Endothelial cell of umbilical vein (primary cell): ENCODE measurements at regions not wholly inside any gene's neighbourhood (a gene's known extent, or its start where the extent isn't known, plus 50 kb on each side); places are given as distances from the start of the nearest gene placed in this dataset.

Experiments used
- BruUV-seq: library from RNA; stranded (reverse); fragments of 400-500 nt; replicated peaks from 2 replicates; lab custom pipeline; 2021; lab: Mats Ljungman, UMichigan
- CTCF ChIA-PET: fragments of 300-600, 350-600 bp; sonication (Branson Sonifier 250); formaldehyde crosslinking; loops from one replicate; lab custom pipeline; 2021; ENCODE audit warnings: antibody characterized with exemption, inconsistent platforms; lab: Charles Lee
- POLR2A ChIA-PET: fragments of 300-600, 350-600 bp; sonication (Branson Sonifier 250); formaldehyde crosslinking; loops from one replicate; lab custom pipeline; 2021; ENCODE audit warnings: antibody characterized with exemption, inconsistent platforms; lab: Charles Lee
- DNase-seq: peaks from one replicate; pipeline ENCODE4 v3.0.0-alpha.2; 2011; ENCODE audit warnings: low read depth, low spot score
- FAIRE-seq: peaks from 2 replicates; lab custom pipeline; 2011; peaks lifted over from hg19 to GRCh38; lab: Jason Lieb, UNC
- H2AFZ ChIP-seq: 2 replicates; pipeline ENCODE4 v1.6.0; 2012; ENCODE audit warnings: low read depth, low read length, control low read depth, inconsistent platforms
- H3K27ac ChIP-seq: 2 replicates; pipeline ENCODE4 v1.5.1; 2011; ENCODE audit warnings: low read depth, mild to moderate bottlenecking, control low read depth, low read length, moderate library complexity; ENCODE audit not compliant: insufficient read depth
- H3K27me3 ChIP-seq, 2 experiments: 2 replicates each; pipeline versions ENCODE4 v1.6.0 to v1.6.1; 2011; ENCODE audit warnings: low read length in 2 of 2, mixed read lengths in 1 of 2; ENCODE audit not compliant: control insufficient read depth in 2 of 2, insufficient read depth in 2 of 2
- H3K36me3 ChIP-seq, 2 experiments: 2 replicates in 1 of 2; 3 replicates in 1 of 2; pipeline ENCODE4 v1.5.1; 2011; ENCODE audit warnings: low read length in 2 of 2, mild to moderate bottlenecking in 1 of 2, moderate library complexity in 1 of 2; ENCODE audit not compliant: control insufficient read depth in 2 of 2, insufficient read depth in 2 of 2; ENCODE audit errors: extremely low read depth in 1 of 2
- H3K4me1 ChIP-seq: 3 replicates; pipeline ENCODE4 v1.5.1; 2011; ENCODE audit warnings: mild to moderate bottlenecking, low read length; ENCODE audit not compliant: control insufficient read depth, insufficient read depth; ENCODE audit errors: extremely low read depth
- H3K4me2 ChIP-seq: 2 replicates; pipeline ENCODE4 v1.6.1; 2011; ENCODE audit warnings: low read length, control low read depth, mixed read lengths; ENCODE audit not compliant: insufficient read depth
- H3K4me3 ChIP-seq, 3 experiments: fragments of 200-600 bp in 1 of 3; sonication (generic), shearing (Covaris generic) in 1 of 3; replicated peaks in 1 of 3; 2 replicates each; pipeline ENCODE4 v1.5.1; 2011 to 2016; ENCODE audit warnings: control low read depth in 3 of 3, low read length in 3 of 3, mild to moderate bottlenecking in 2 of 3, inconsistent platforms in 1 of 3, low read depth in 1 of 3, moderate library complexity in 1 of 3; ENCODE audit not compliant: insufficient read depth in 1 of 3
- H3K79me2 ChIP-seq: 2 replicates; pipeline ENCODE4 v1.6.0; 2012; ENCODE audit warnings: low read length, inconsistent platforms; ENCODE audit not compliant: control insufficient read depth, insufficient read depth
- H3K9ac ChIP-seq: replicated peaks from 2 replicates; pipeline ENCODE3; 2011; ENCODE audit warnings: low read length, control low read depth; ENCODE audit not compliant: insufficient read depth; ENCODE audit errors: extremely low read depth
- H3K9me1 ChIP-seq: replicated peaks from 3 replicates; pipeline ENCODE4 v1.6.0; 2011; ENCODE audit warnings: mild to moderate bottlenecking, low read length; ENCODE audit not compliant: control insufficient read depth, insufficient read depth; ENCODE audit errors: extremely low read depth
- H3K9me3 ChIP-seq: replicated peaks from 2 replicates; pipeline ENCODE4 v1.5.1; 2012; ENCODE audit warnings: low read length, inconsistent platforms; ENCODE audit not compliant: control insufficient read depth, insufficient read depth
- H4K20me1 ChIP-seq: replicated peaks from 2 replicates; pipeline ENCODE3; 2011; ENCODE audit warnings: mild to moderate bottlenecking, low read length; ENCODE audit not compliant: control insufficient read depth, insufficient read depth; ENCODE audit errors: extremely low read depth
- CTCF ChIP-seq, 2 donors: IDR thresholded peaks; 1 replicate in 1 of 2; 2 replicates in 1 of 2; pipeline ENCODE4 v1.5.1; 2011; ENCODE audit warnings: low read length in 2 of 2, mild to moderate bottlenecking in 2 of 2, moderate library complexity in 2 of 2, control low read depth in 1 of 2, inconsistent platforms in 1 of 2, low read depth in 1 of 2; ENCODE audit not compliant: insufficient read depth in 1 of 2; ENCODE audit errors: extremely low read depth in 1 of 2
- EZH2 ChIP-seq: IDR thresholded peaks from 2 replicates; pipeline ENCODE4 v1.6.1; 2012; ENCODE audit warnings: borderline replicate concordance, low read depth, mild to moderate bottlenecking, moderate library complexity, low read length, inconsistent platforms; ENCODE audit not compliant: severe bottlenecking
- FOS ChIP-seq: IDR thresholded peaks from 2 replicates; pipeline ENCODE4 v1.6.1; 2011; ENCODE audit warnings: mild to moderate bottlenecking, low read length, moderate library complexity, borderline replicate concordance; ENCODE audit not compliant: insufficient read depth
- GATA2 ChIP-seq: IDR thresholded peaks from 2 replicates; pipeline ENCODE4 v1.7.0; 2011; ENCODE audit warnings: low read depth, mild to moderate bottlenecking, moderate library complexity, mixed read lengths, low read length; ENCODE audit not compliant: insufficient read length, insufficient read depth
- JUN ChIP-seq: IDR thresholded peaks from 2 replicates; pipeline ENCODE4 v1.6.1; 2011; ENCODE audit warnings: borderline replicate concordance, low read depth; ENCODE audit not compliant: insufficient read length, insufficient read depth
- MAX ChIP-seq: IDR thresholded peaks from 2 replicates; pipeline ENCODE4 v1.6.1; 2011; ENCODE audit not compliant: insufficient read depth, insufficient read length
- MYC ChIP-seq: IDR thresholded peaks from one replicate; pipeline ENCODE4 v1.6.1; 2011; ENCODE audit warnings: mild to moderate bottlenecking, low read depth, low read length
- POLR2A ChIP-seq: IDR thresholded peaks from 2 replicates; pipeline ENCODE4 v1.6.1; 2012; ENCODE audit warnings: low read depth, mild to moderate bottlenecking, control low read depth, low read length
- POLR2AphosphoS5 ChIP-seq: IDR thresholded peaks from 2 replicates; pipeline ENCODE4 v1.6.1; 2012; ENCODE audit warnings: low read depth, mild to moderate bottlenecking, control low read depth, low read length, moderate library complexity; ENCODE audit not compliant: insufficient read depth
- dilution Hi-C: fragments of 300-500 bp; cut with MboI; formaldehyde crosslinking; loops from one replicate; pipeline ENCODE4 v1.15.0; 2019; ENCODE audit warnings: low sequenced_read_pairs; ENCODE audit not compliant: extremely low pct_ligation_motif_present
- intact Hi-C: fragments of 100-400 bp; cut with micrococcal nuclease; formaldehyde crosslinking; loops from one replicate; pipeline ENCODE4 v1.10.0; 2022

- Histone ChIP-seq H3K9ac (no peak overlapping the region), H2AFZ (no peak overlapping the region), H3K9me3 (no peaks in the 10 kb centered on the region), H3K27me3 (no peaks in the 10 kb centered on the region), H3K4me1 (no peaks in the 10 kb centered on the region), H3K9me1 (no peaks in the 10 kb centered on the region), H3K36me3 (no peaks in the 10 kb centered on the region), H3K79me2 (no peaks in the 10 kb centered on the region), H3K4me2 (no peak overlapping the region), H4K20me1 (no peaks in the 10 kb centered on the region), H3K27ac (no peak overlapping the region), H3K4me3 (no peak overlapping the region)
- BruUV-seq: no TSS peak
- FAIRE-seq: no peak
- dilution Hi-C loops: no loop called here
- DNase-seq: no peak
- intact Hi-C loops: no loop called here
- ChIA-PET CTCF (no interaction called here), POLR2A (no interaction called here)
- no peak for TF ChIP-seq POLR2A
- no peak for TF ChIP-seq MYC
- TF ChIP-seq FOS: no peak
- TF ChIP-seq GATA2: no peak
- no peak for TF ChIP-seq EZH2
- TF ChIP-seq CTCF (IDR thresholded peaks at IDR 0.05; ENCODE audit: extremely low read depth in 1 of 2, insufficient read depth in 1 of 2, low read depth in 1 of 2, low read length in 2 of 2): no peak
- no peak for TF ChIP-seq MAX
- no peak for TF ChIP-seq POLR2AphosphoS5
- TF ChIP-seq JUN: no peak
Observed at GRCh38 chr16:55981557-55981956, 106.4 kb upstream of the CES5A start.
